ENCODE measurements at regions not wholly inside any gene's neighbourhood (a gene's known extent, or its start where the extent isn't known, plus 50 kb on each side); places are given as distances from the start of the nearest gene placed in this dataset.
A peak's percentile ranks its signal among the peaks of the same experiment; 100 is the strongest.

DNA sequence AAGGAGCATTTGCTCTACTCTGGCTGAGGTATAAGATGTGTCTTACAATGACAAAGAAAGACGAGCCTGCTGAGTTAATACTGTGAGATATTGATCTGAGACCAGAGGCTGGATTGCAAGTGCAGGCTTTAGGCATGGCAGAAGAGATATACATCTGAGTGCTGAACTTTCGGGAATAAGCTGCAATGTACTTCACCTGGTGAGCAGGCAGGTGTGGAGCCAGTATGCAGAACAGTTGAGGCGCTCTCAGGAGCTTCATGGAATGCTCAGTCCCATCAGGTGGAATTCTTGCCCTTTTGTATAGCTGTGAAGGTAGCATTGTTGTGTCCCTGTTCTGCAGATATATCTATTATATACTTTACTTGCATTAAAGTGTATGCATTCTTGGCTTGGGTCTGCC is 179.3 kb upstream of the RIMS1 start:
- Histone ChIP-seq H2BK15ac (ENCODE audit: low read length) (no peak overlapping the region), H2BK120ac (ENCODE audit: low read depth, low read length) (no peak overlapping the region), H3K9ac (ENCODE audit: low read depth, low read length, poor library complexity) (no peak overlapping the region), H3K4me2 (ENCODE audit: insufficient read depth, low read length, poor library complexity, severe bottlenecking) (no peak overlapping the region), H4K8ac (ENCODE audit: low read depth, low read length) (no peak overlapping the region), H2BK12ac (ENCODE audit: low read length) (no peak overlapping the region), H3K79me1 (ENCODE audit: low read depth, low read length) (no peaks in the 10 kb centered on the region), H4K91ac (ENCODE audit: low read depth, low read length, poor library complexity) (no peak overlapping the region), H3K4ac (ENCODE audit: low read length) (no peak overlapping the region), H3K23ac (ENCODE audit: low read depth, low read length, poor library complexity) (no peak overlapping the region), H3K27me3 (ENCODE audit: control insufficient read depth in 3 of 3, insufficient read depth in 3 of 3, low read depth in 1 of 3, low read length in 3 of 3) (no peaks in the 10 kb centered on the region), H2AFZ (ENCODE audit: low read length) (no peak overlapping the region), H3K14ac (ENCODE audit: low read length) (no peak overlapping the region), H3K27ac (replicated peaks; ENCODE audit: low read length) (no peak overlapping the region), H2AK5ac (ENCODE audit: low read depth, low read length) (no peak overlapping the region), H3K4me1 (ENCODE audit: control insufficient read depth in 2 of 2, insufficient read depth in 1 of 2, low read depth in 1 of 2, low read length in 2 of 2) (no peaks in the 10 kb centered on the region), H3K4me3 (ENCODE audit: low read length in 2 of 2) (peak overlapping the region in 1 of 2 donors; percentile 16), H2BK5ac (ENCODE audit: low read length) (no peak overlapping the region), H3K9me3 (replicated peaks in 1 of 2; ENCODE audit: control insufficient read depth in 2 of 2, insufficient read depth in 1 of 2, low read depth in 1 of 2, low read length in 2 of 2) (no peaks in the 10 kb centered on the region), H3K18ac (ENCODE audit: low read length) (no peak overlapping the region), H3K36me3 (replicated peaks in 1 of 2; ENCODE audit: control insufficient read depth in 2 of 2, insufficient read depth in 2 of 2, low read length in 2 of 2) (no peaks in the 10 kb centered on the region)
- no CpG with 5 or more reads among the region's 3 CpGs for WGBS, 2 donors (ENCODE audit: extremely low coverage in 2 of 2, insufficient read length in 2 of 2, insufficient replicate concordance in 1 of 2)
- no peak for DNase-seq (ENCODE audit: low spot score)

DNA sequence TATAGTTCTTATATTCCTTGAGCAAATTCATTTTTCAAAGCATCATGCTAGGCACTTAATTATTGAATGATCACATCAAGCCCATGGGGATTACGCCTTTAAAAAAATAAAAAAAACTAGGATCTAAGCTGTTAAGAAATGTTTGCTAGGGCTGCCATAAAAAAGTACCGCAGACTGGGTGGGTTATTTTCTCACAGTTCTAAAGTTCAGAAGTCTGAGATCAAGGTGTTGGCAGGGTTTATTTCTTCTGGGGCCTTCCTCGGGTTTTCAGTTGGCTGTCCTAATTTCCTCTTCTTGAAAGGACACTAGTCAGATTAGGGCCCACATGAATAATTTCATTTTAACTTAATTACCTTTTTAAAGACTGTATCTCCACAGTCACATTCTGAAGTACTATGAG is 165.6 kb upstream of the RIMS1 start:
- Histone ChIP-seq H2AFZ (ENCODE audit: low read length) (no peak overlapping the region), H3K36me3 (replicated peaks in 1 of 2; ENCODE audit: control insufficient read depth in 2 of 2, insufficient read depth in 2 of 2, low read length in 2 of 2) (no peaks in the 10 kb centered on the region), H3K4me3 (ENCODE audit: low read length in 2 of 2) (no peak overlapping the region), H3K4me2 (ENCODE audit: insufficient read depth, low read length, poor library complexity, severe bottlenecking) (no peak overlapping the region), H3K27ac (replicated peaks; ENCODE audit: low read length) (no peak overlapping the region), H2AK5ac (ENCODE audit: low read depth, low read length) (no peak overlapping the region), H3K14ac (ENCODE audit: low read length) (no peak overlapping the region), H3K9me3 (replicated peaks in 1 of 2; ENCODE audit: control insufficient read depth in 2 of 2, insufficient read depth in 1 of 2, low read depth in 1 of 2, low read length in 2 of 2) (no peaks in the 10 kb centered on the region), H2BK12ac (ENCODE audit: low read length) (no peak overlapping the region), H2BK120ac (ENCODE audit: low read depth, low read length) (no peak overlapping the region), H4K8ac (ENCODE audit: low read depth, low read length) (no peak overlapping the region), H3K79me1 (ENCODE audit: low read depth, low read length) (no peaks in the 10 kb centered on the region), H3K4me1 (ENCODE audit: control insufficient read depth in 2 of 2, insufficient read depth in 1 of 2, low read depth in 1 of 2, low read length in 2 of 2) (no peaks in the 10 kb centered on the region), H3K18ac (ENCODE audit: low read length) (no peak overlapping the region), H4K91ac (ENCODE audit: low read depth, low read length, poor library complexity) (no peak overlapping the region), H2BK15ac (ENCODE audit: low read length) (no peak overlapping the region), H3K27me3 (ENCODE audit: control insufficient read depth in 3 of 3, insufficient read depth in 3 of 3, low read depth in 1 of 3, low read length in 3 of 3) (no peaks in the 10 kb centered on the region), H3K9ac (ENCODE audit: low read depth, low read length, poor library complexity) (no peak overlapping the region), H2BK5ac (ENCODE audit: low read length) (no peak overlapping the region), H3K4ac (ENCODE audit: low read length) (no peak overlapping the region), H3K23ac (ENCODE audit: low read depth, low read length, poor library complexity) (no peak overlapping the region)
- WGBS, 2 donors (ENCODE audit: extremely low coverage in 2 of 2, insufficient read length in 2 of 2, insufficient replicate concordance in 1 of 2), result no CpG with 5 or more reads among the region's 3 CpGs
- no peak for DNase-seq (ENCODE audit: low spot score)

DNA sequence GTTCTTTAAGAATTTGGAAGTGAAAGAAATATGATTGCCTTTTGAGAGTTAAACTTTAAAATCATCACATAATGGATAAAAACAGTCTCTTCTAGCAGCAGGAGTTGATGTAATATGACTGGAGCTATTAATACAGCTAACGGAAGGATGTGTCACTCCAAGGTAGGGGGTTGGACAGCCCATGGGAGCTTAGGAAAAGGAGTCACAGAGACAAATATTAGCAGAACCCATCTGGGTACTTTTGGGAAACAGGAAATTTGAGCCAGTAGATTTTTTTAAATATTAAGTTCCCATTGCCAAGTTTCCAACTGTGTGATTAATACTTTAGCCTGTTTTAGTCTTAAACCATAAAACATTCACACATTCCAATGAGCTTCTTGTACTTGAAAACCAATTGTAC is 164.7 kb upstream of the RIMS1 start:
- Histone ChIP-seq H3K4ac (ENCODE audit: low read length) (no peak overlapping the region), H3K4me3 (ENCODE audit: low read length in 2 of 2) (no peak overlapping the region), H2BK12ac (ENCODE audit: low read length) (no peak overlapping the region), H2BK5ac (ENCODE audit: low read length) (no peak overlapping the region), H2AK5ac (ENCODE audit: low read depth, low read length) (no peak overlapping the region), H3K4me2 (ENCODE audit: insufficient read depth, low read length, poor library complexity, severe bottlenecking) (no peak overlapping the region), H2BK120ac (ENCODE audit: low read depth, low read length) (no peak overlapping the region), H2BK15ac (ENCODE audit: low read length) (no peak overlapping the region), H3K27me3 (ENCODE audit: control insufficient read depth in 3 of 3, insufficient read depth in 3 of 3, low read depth in 1 of 3, low read length in 3 of 3) (no peaks in the 10 kb centered on the region), H3K27ac (replicated peaks; ENCODE audit: low read length) (no peak overlapping the region), H4K91ac (ENCODE audit: low read depth, low read length, poor library complexity) (no peak overlapping the region), H2AFZ (ENCODE audit: low read length) (no peak overlapping the region), H3K14ac (ENCODE audit: low read length) (no peak overlapping the region), H3K9ac (ENCODE audit: low read depth, low read length, poor library complexity) (no peak overlapping the region), H3K18ac (ENCODE audit: low read length) (no peak overlapping the region), H3K79me1 (ENCODE audit: low read depth, low read length) (no peaks in the 10 kb centered on the region), H3K9me3 (replicated peaks in 1 of 2; ENCODE audit: control insufficient read depth in 2 of 2, insufficient read depth in 1 of 2, low read depth in 1 of 2, low read length in 2 of 2) (no peaks in the 10 kb centered on the region), H3K36me3 (replicated peaks in 1 of 2; ENCODE audit: control insufficient read depth in 2 of 2, insufficient read depth in 2 of 2, low read length in 2 of 2) (no peaks in the 10 kb centered on the region), H3K23ac (ENCODE audit: low read depth, low read length, poor library complexity) (no peak overlapping the region), H4K8ac (ENCODE audit: low read depth, low read length) (no peak overlapping the region), H3K4me1 (ENCODE audit: control insufficient read depth in 2 of 2, insufficient read depth in 1 of 2, low read depth in 1 of 2, low read length in 2 of 2) (no peaks in the 10 kb centered on the region)
- DNase-seq (ENCODE audit: low spot score), result no peak
- no CpG with 5 or more reads among the region's 1 CpG for WGBS, 2 donors (ENCODE audit: extremely low coverage in 2 of 2, insufficient read length in 2 of 2, insufficient replicate concordance in 1 of 2)

DNA sequence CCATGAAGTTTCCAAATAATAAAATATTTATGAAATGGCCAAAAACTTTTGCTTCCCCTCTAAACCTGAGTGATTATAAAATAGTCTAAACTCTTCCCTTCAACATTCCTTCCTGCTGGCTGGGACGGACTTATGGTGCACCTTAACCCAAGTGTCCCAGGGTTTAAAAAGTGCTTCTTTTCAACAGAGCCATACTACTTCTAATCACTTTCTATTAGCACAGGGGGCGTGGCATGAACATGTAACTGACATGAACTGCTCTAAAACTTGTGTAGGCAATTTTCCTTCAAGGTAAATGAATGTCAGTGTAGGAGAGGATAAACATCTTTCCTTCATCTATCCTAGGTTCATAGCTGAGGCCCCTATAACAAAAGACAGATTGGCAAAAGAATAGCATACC is 163.6 kb upstream of the RIMS1 start:
- H3K79me1 ChIP-seq (ENCODE audit: low read depth, low read length), result no peaks in the 10 kb centered on the region

More for the DNA sequence above, 163.6 kb upstream of the RIMS1 start:
- Histone ChIP-seq H3K18ac (ENCODE audit: low read length) (no peak overlapping the region), H2BK12ac (ENCODE audit: low read length) (no peak overlapping the region), H3K27ac (replicated peaks; ENCODE audit: low read length) (no peak overlapping the region), H4K91ac (ENCODE audit: low read depth, low read length, poor library complexity) (no peak overlapping the region), H3K4me1 (ENCODE audit: control insufficient read depth in 2 of 2, insufficient read depth in 1 of 2, low read depth in 1 of 2, low read length in 2 of 2) (no peaks in the 10 kb centered on the region), H3K4ac (ENCODE audit: low read length) (no peak overlapping the region), H2AFZ (ENCODE audit: low read length) (no peak overlapping the region), H2BK15ac (ENCODE audit: low read length) (no peak overlapping the region), H2AK5ac (ENCODE audit: low read depth, low read length) (no peak overlapping the region), H3K14ac (ENCODE audit: low read length) (no peak overlapping the region), H3K36me3 (replicated peaks in 1 of 2; ENCODE audit: control insufficient read depth in 2 of 2, insufficient read depth in 2 of 2, low read length in 2 of 2) (no peaks in the 10 kb centered on the region), H3K4me3 (ENCODE audit: low read length in 2 of 2) (no peak overlapping the region), H2BK5ac (ENCODE audit: low read length) (no peak overlapping the region), H3K4me2 (ENCODE audit: insufficient read depth, low read length, poor library complexity, severe bottlenecking) (no peak overlapping the region), H3K23ac (ENCODE audit: low read depth, low read length, poor library complexity) (no peak overlapping the region), H2BK120ac (ENCODE audit: low read depth, low read length) (no peak overlapping the region), H3K9me3 (replicated peaks in 1 of 2; ENCODE audit: control insufficient read depth in 2 of 2, insufficient read depth in 1 of 2, low read depth in 1 of 2, low read length in 2 of 2) (no peaks in the 10 kb centered on the region), H3K27me3 (ENCODE audit: control insufficient read depth in 3 of 3, insufficient read depth in 3 of 3, low read depth in 1 of 3, low read length in 3 of 3) (no peaks in the 10 kb centered on the region), H3K9ac (ENCODE audit: low read depth, low read length, poor library complexity) (no peak overlapping the region), H4K8ac (ENCODE audit: low read depth, low read length) (no peak overlapping the region)
- WGBS, 2 donors (ENCODE audit: extremely low coverage in 2 of 2, insufficient read length in 2 of 2, insufficient replicate concordance in 1 of 2), result no CpG with 5 or more reads among the region's 2 CpGs
- no peak for DNase-seq (ENCODE audit: low spot score)
